SK-N-MC (cell line): ENCODE measurements at regions not wholly inside any gene's neighbourhood (a gene's known extent, or its start where the extent isn't known, plus 50 kb on each side); places are given as distances from the start of the nearest gene placed in this dataset.

Source experiments
- DNase-seq: peaks from one replicate; pipeline ENCODE4 v3.0.0-alpha.2; 2011; ENCODE audit warnings: low read depth, low spot score
- H3K27ac ChIP-seq: fragments of 200-600 bp; sonication (generic); 2 replicates; pipeline ENCODE4 v1.5.1; 2016; ENCODE audit warnings: mixed run types
- H3K36me3 ChIP-seq: fragments of 200-600 bp; sonication (generic); 2 replicates; pipeline ENCODE4 v1.6.1; 2017; ENCODE audit warnings: antibody characterized with exemption, low read length, mixed read lengths; ENCODE audit not compliant: insufficient read depth
- H3K4me3 ChIP-seq: fragments of 200-600 bp; sonication (generic); 2 replicates; pipeline ENCODE4 v1.5.1; 2016
- H3K9ac ChIP-seq: fragments of 200-600 bp; sonication (generic); 2 replicates; pipeline ENCODE4 v1.8.0; 2017; ENCODE audit warnings: mixed run types, mixed read lengths; ENCODE audit not compliant: insufficient read length
- H3K9me3 ChIP-seq: fragments of 200-600 bp; sonication (generic); 2 replicates; pipeline ENCODE4 v1.6.1; 2017; ENCODE audit warnings: low read depth, mild to moderate bottlenecking, antibody characterized with exemption, low read length, moderate library complexity, mixed read lengths
- EZH2 ChIP-seq: fragments of 200-600 bp; sonication (generic); IDR thresholded peaks from one replicate; pipeline ENCODE4 v1.6.1; 2017; ENCODE audit warnings: antibody characterized with exemption
- FOXP2 ChIP-seq: optimal IDR thresholded peaks from 2 replicates; pipeline ENCODE3; 2011; ENCODE audit warnings: mild to moderate bottlenecking, moderate library complexity; ENCODE audit not compliant: insufficient read depth; ENCODE audit errors: extremely low read length, control extremely low read depth
- POLR2AphosphoS5 ChIP-seq: IDR thresholded peaks from 2 replicates; pipeline ENCODE4 v1.6.1; 2012; ENCODE audit warnings: mild to moderate bottlenecking, low read depth, low read length, borderline replicate concordance

- no peak overlapping the region for H3K27ac ChIP-seq
- no peak overlapping the region for H3K4me3 ChIP-seq
- no peak for TF ChIP-seq EZH2
- no peak for TF ChIP-seq FOXP2
- TF ChIP-seq POLR2AphosphoS5: no peak
- H3K36me3 ChIP-seq: no peaks in the 10 kb centered on the region
- H3K9ac ChIP-seq: no peak overlapping the region
- no peaks in the 10 kb centered on the region for H3K9me3 ChIP-seq
- DNase-seq: no peak
Observed at GRCh38 chr5:4511996-4512656, 628.0 kb upstream of the ADAMTS16 start.

DNA sequence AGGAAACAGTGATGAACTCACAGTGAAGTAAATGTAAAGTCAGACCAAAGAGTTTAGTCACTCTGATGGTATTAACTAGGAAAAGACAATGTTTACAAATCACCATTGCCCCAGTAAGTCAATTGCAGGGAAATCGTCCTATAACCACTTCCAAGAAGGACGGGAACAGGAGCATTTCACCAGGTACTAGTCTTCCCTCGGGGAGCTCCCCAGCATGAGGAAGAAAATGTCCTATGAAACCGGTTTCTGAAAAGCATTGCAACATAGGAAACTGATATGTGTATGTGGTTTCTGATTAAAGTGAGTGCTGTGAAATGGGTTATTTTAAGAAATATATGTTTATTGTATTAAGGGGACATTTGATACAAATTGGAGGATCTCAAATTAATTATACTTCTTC is 626.7 kb upstream of the ADAMTS16 start:
- H3K9ac ChIP-seq: no peak overlapping the region
- H3K9me3 ChIP-seq: no peaks in the 10 kb centered on the region
- no peak for DNase-seq
- H3K27ac ChIP-seq: no peak overlapping the region
- no peak overlapping the region for H3K4me3 ChIP-seq
- H3K36me3 ChIP-seq: no peaks in the 10 kb centered on the region
- TF ChIP-seq POLR2AphosphoS5 (no peak), EZH2 (no peak), FOXP2 (no peak)

DNA sequence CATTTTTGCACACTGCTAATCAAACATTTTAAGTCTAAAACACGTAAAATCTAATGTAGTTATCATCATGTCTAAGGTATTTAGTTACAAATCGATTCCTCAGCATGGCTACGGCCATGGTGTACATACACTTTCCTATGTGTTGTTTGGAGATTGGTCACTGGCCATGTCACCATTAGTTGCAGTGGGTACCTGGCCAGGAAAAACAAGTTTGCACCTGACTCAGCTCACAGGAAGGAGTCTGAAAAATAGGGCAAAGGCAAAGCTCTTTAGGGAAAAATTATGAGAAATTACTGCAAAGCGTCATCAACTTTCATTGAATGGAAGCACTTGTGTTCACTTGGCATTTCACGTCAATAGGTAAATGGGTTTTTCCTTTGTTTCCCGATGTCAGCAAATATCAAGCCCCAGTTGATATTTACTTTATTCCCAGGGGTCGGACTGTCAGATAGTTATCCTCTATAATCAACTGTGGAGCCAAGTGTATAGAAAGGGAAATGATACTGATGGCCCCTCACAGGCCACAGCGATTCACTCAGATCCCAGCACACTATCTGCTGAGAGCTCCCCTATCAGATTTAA is 626.0 kb upstream of the ADAMTS16 start:
- no peak for DNase-seq
- no peak overlapping the region for H3K4me3 ChIP-seq
- no peak for TF ChIP-seq EZH2
- TF ChIP-seq POLR2AphosphoS5: no peak
- TF ChIP-seq FOXP2: no peak
- H3K9ac ChIP-seq: no peak overlapping the region
- H3K36me3 ChIP-seq: no peaks in the 10 kb centered on the region
- H3K9me3 ChIP-seq: no peaks in the 10 kb centered on the region
- H3K27ac ChIP-seq: no peak overlapping the region

GRCh38 chr5:4518903-4519672 is 621.0 kb upstream of the ADAMTS16 start:
- no peak for DNase-seq
- H3K27ac ChIP-seq: no peak overlapping the region
- no peak overlapping the region for H3K4me3 ChIP-seq
- H3K9ac ChIP-seq: no peak overlapping the region
- TF ChIP-seq EZH2 (no peak), FOXP2 (no peak), POLR2AphosphoS5 (no peak)
- H3K9me3 ChIP-seq: no peaks in the 10 kb centered on the region
- H3K36me3 ChIP-seq: no peaks in the 10 kb centered on the region

DNA sequence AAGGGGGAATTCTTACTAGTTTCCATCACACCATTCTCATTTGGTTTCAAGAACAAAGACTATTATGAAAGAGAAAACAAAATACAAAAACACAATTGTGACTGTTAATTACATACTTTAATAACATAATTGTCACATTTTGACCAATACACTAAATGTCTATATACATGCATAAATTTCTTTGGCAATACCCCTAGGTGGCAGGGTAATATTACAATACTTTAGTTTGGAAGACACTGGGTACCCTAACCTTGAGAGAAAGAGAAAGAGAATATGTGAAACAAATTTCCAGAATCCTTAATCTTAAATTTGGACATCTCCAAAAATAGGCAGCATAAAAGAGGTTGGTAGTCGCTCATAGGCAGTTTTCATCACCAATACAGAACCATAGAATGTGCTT is 619.6 kb upstream of the ADAMTS16 start:
- H3K4me3 ChIP-seq: no peak overlapping the region
- TF ChIP-seq POLR2AphosphoS5 (no peak), EZH2 (no peak), FOXP2 (no peak)
- H3K9me3 ChIP-seq: no peaks in the 10 kb centered on the region

DNA sequence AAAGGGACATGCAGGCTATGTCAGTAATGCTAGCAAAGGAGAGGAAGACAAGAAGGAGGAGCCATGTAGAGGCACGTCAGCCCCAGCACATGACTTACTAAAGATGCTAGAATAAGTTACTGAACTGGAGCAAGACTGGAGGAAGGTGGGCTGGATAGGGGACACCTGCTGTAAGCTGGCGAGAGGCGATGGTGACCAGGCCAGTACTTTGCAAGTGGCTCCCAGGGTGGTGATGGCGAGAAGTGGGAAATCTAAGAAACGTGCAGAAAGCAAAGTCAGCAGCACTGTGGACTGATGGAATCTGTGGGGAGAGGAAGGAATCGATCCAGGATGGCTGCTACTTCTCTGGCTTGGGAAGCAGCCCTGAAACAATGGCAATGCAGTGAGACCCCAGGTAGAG is 617.1 kb upstream of the ADAMTS16 start:
- no peak for DNase-seq
- Histone ChIP-seq H3K4me3 (no peak overlapping the region), H3K9me3 (no peaks in the 10 kb centered on the region), H3K9ac (no peak overlapping the region), H3K36me3 (no peaks in the 10 kb centered on the region), H3K27ac (no peak overlapping the region)
- no peak for TF ChIP-seq EZH2
- no peak for TF ChIP-seq FOXP2
- no peak for TF ChIP-seq POLR2AphosphoS5

More for the DNA sequence above, 619.6 kb upstream of the ADAMTS16 start:
- Histone ChIP-seq H3K27ac (no peak overlapping the region), H3K36me3 (no peaks in the 10 kb centered on the region), H3K9ac (no peak overlapping the region)
- no peak for DNase-seq

DNA sequence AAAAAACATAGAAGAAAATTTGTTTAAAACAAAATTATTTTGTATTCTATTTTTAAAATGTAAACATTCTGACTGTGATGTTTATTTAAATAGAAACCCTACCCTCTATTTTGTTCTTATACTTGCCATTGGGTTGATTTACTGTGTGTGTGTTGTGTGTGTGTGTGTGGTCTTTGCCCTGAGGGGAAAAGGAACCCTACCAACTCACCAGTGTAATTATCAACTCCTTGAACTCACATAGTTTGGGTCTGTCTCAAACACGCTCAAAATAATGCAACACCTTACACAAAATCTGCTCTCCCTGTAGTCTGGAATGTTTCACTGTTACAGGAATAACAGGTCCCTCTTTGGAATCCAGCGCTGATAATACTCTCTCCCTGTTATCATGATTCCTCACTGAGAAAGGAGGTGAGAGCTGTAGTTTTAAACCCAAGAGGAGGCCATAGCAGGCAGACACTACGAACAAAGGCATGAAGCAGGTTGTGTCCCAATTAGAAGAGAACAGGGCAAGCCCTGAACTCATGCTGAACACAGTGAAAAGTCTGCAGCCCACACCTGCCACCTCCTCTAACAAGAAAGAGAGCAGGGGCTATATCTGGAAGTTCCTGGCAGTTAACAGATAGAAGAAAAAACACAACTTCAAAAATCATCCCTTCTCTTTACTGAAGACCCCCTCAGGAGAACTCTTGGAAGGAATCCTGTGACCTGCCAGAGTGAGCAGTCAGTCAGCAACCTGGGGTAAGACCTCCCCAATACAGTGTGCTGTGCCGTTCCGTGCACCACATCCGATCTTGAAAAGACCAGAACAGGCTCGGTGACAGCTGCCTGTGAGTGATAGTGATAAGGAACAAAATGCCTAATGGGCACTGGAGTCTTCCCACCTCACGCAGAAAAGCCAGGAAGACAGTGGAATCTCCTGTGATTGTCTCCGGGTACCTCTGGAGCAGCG is 608.1 kb upstream of the ADAMTS16 start:
- H3K9ac ChIP-seq: no peak overlapping the region
- no peaks in the 10 kb centered on the region for H3K36me3 ChIP-seq
- DNase-seq: no peak
- H3K9me3 ChIP-seq: no peaks in the 10 kb centered on the region
- H3K27ac ChIP-seq: no peak overlapping the region
- H3K4me3 ChIP-seq: no peak overlapping the region
- TF ChIP-seq EZH2 (no peak), FOXP2 (no peak), POLR2AphosphoS5 (no peak)

GRCh38 chr5:4532705-4533080 is 607.4 kb upstream of the ADAMTS16 start:
- H3K27ac ChIP-seq: no peak overlapping the region
- H3K9me3 ChIP-seq: no peaks in the 10 kb centered on the region
- no peak for DNase-seq

More at GRCh38 chr5:4532705-4533080, 607.4 kb upstream of the ADAMTS16 start:
- H3K36me3 ChIP-seq: no peaks in the 10 kb centered on the region
- no peak overlapping the region for H3K9ac ChIP-seq
- no peak for TF ChIP-seq POLR2AphosphoS5
- TF ChIP-seq EZH2: no peak
- TF ChIP-seq FOXP2: no peak
- no peak overlapping the region for H3K4me3 ChIP-seq
